ENCODE measurements at regions not wholly inside any gene's neighbourhood (a gene's known extent, or its start where the extent isn't known, plus 50 kb on each side); places are given as distances from the start of the nearest gene placed in this dataset.
A peak's percentile ranks its signal among the peaks of the same experiment; 100 is the strongest.
"Not testable (repeated sequence)": the region's sequence is repeated elsewhere in the genome, so short reads cannot be mapped to it uniquely, and the experiment has no call there.

- no peak for DNase-seq
Observed at GRCh38 chr3:13193320-13194284, 120.4 kb upstream of the IQSEC1 start.

- no peak for DNase-seq
Observed at GRCh38 chr3:13192471-13193213, 119.4 kb upstream of the IQSEC1 start.

GRCh38 chr3:13191016-13191415 lies 117.8 kb upstream of the IQSEC1 start:
- no peak for DNase-seq

- no peak for DNase-seq
Observed at GRCh38 chr3:13190378-13190765, 117.1 kb upstream of the IQSEC1 start.

GRCh38 chr3:13189639-13190377 lies 116.6 kb upstream of the IQSEC1 start:
- DNase-seq, result peak in 1 of 2 experiments; percentile 36

GRCh38 chr3:13188975-13189374 lies 115.7 kb upstream of the IQSEC1 start:
- DNase-seq, result no peak

GRCh38 chr3:13188181-13188779 lies 115.1 kb upstream of the IQSEC1 start:
- no peak for DNase-seq

- no peak for DNase-seq
Observed at GRCh38 chr3:13187593-13187992, 114.4 kb upstream of the IQSEC1 start.

- no peak for DNase-seq
Observed at GRCh38 chr3:13186435-13186815, 113.2 kb upstream of the IQSEC1 start.

GRCh38 chr3:13185737-13186434 lies 112.7 kb upstream of the IQSEC1 start:
- no peak for DNase-seq

GRCh38 chr3:13179582-13180210 lies 106.5 kb upstream of the IQSEC1 start:
- DNase-seq, result not testable (repeated sequence)

- DNase-seq, result no peak
Observed at GRCh38 chr3:13179181-13179580, 106.0 kb upstream of the IQSEC1 start.

GRCh38 chr3:13178107-13178506 lies 104.9 kb upstream of the IQSEC1 start:
- DNase-seq, result no peak

GRCh38 chr3:13177641-13178040 lies 104.4 kb upstream of the IQSEC1 start:
- DNase-seq, result no peak

GRCh38 chr3:13177236-13177635 lies 104.0 kb upstream of the IQSEC1 start:
- no peak for DNase-seq

GRCh38 chr3:13176445-13176844 lies 103.2 kb upstream of the IQSEC1 start:
- no peak for DNase-seq

- no peak for DNase-seq
Observed at GRCh38 chr3:13174803-13175135, 101.5 kb upstream of the IQSEC1 start.

- no peak for DNase-seq
Observed at GRCh38 chr3:13174011-13174802, 101.0 kb upstream of the IQSEC1 start.

- DNase-seq, result no peak
Observed at GRCh38 chr3:13173186-13173585, 100.0 kb upstream of the IQSEC1 start.

GRCh38 chr3:13172644-13173013 lies 99.4 kb upstream of the IQSEC1 start:
- DNase-seq, result no peak
